MCF 10A (cell line): ENCODE measurements at regions not wholly inside any gene's neighbourhood (a gene's known extent, or its start where the extent isn't known, plus 50 kb on each side); places are given as distances from the start of the nearest gene placed in this dataset.

Experiments
- BruUV-seq: library from RNA; stranded (reverse); fragments of 400-500 nt; replicated peaks from 2 replicates; lab custom pipeline; 2021; lab: Mats Ljungman, UMichigan
- CTCF ChIA-PET: fragments of 300-600 bp; sonication (Branson Sonifier 250); formaldehyde crosslinking; extraction: SDS; loops from one replicate; lab custom pipeline; 2021; ENCODE audit warnings: antibody characterized with exemption, inconsistent platforms; lab: Yijun Ruan, JAX
- POLR2A ChIA-PET: fragments of 300-600, 350-650 bp; sonication (Branson Sonifier 250); formaldehyde crosslinking; extraction: SDS; loops from one replicate; lab custom pipeline; 2020; ENCODE audit warnings: antibody characterized with exemption, inconsistent platforms; lab: Yijun Ruan, JAX
- DNase-seq: peaks from one replicate; pipeline ENCODE4 v3.0.0-alpha.2; 2018; ENCODE audit not compliant: unreplicated experiment
- H3K27ac Mint-ChIP-seq: one replicate; pipeline ENCODE4 v1.8.0; 2022; ENCODE audit warnings: mild to moderate bottlenecking, low read depth, mixed read lengths; ENCODE audit not compliant: unreplicated experiment
- H3K27me3 Mint-ChIP-seq: one replicate; pipeline ENCODE4 v1.8.0; 2022; ENCODE audit warnings: mixed read lengths; ENCODE audit not compliant: insufficient read depth, unreplicated experiment
- H3K36me3 Mint-ChIP-seq: one replicate; pipeline ENCODE4 v1.8.0; 2022; ENCODE audit warnings: mild to moderate bottlenecking, moderate library complexity, mixed read lengths; ENCODE audit not compliant: insufficient read depth, unreplicated experiment
- H3K4me1 Mint-ChIP-seq: one replicate; pipeline ENCODE4 v1.8.0; 2022; ENCODE audit warnings: mixed read lengths; ENCODE audit not compliant: insufficient read depth, unreplicated experiment
- H3K4me3 Mint-ChIP-seq: one replicate; pipeline ENCODE4 v1.8.0; 2022; ENCODE audit warnings: mild to moderate bottlenecking, moderate library complexity, mixed read lengths; ENCODE audit not compliant: unreplicated experiment
- H3K9me3 Mint-ChIP-seq: one replicate; pipeline ENCODE4 v1.8.0; 2022; ENCODE audit warnings: mixed read lengths; ENCODE audit not compliant: unreplicated experiment
- CTCF ChIP-seq: fragments of 200-600 bp; IDR thresholded peaks from one replicate; pipeline ENCODE4 v1.8.0; 2022; ENCODE audit warnings: antibody characterized with exemption, mild to moderate bottlenecking; ENCODE audit not compliant: unreplicated experiment
- intact Hi-C: fragments of 100-400 bp; cut with micrococcal nuclease; formaldehyde crosslinking; loops from 2 replicates; pipeline ENCODE4 v1.14.1; 2022

GRCh38 chr1:117289316-117289870, 77.9 kb upstream of the MAN1A2 start:
- Mint-ChIP-seq H3K27ac (no peak overlapping the region), H3K36me3 (no peaks in the 10 kb centered on the region), H3K27me3 (no peaks in the 10 kb centered on the region), H3K9me3 (no peaks in the 10 kb centered on the region), H3K4me1 (peaks cover 4% of the 10 kb centered on the region), H3K4me3 (no peak overlapping the region)
- POLR2A ChIA-PET = interaction anchor here (0.9 to 2.3 kb wide), 4 partner anchors 21 to 379 kb away, joined by 3 to 13 read pairs (median 3); partner anchors contain the start of genes MAN1A2 and TTF2
- CTCF ChIA-PET = interaction anchor here (0.5 to 1.6 kb wide), 7 partner anchors 20 to 222 kb away, joined by 3 to 10 read pairs (median 4); no protein-coding TSS in a partner anchor
- intact Hi-C loops = no loop called here
- no peak for DNase-seq
- no peak for TF ChIP-seq CTCF
- BruUV-seq = no TSS peak

GRCh38 chr1:117286562-117286961, 75.8 kb upstream of the VTCN1 start:
- intact Hi-C loops = no loop called here
- POLR2A ChIA-PET = interaction anchor here (3.0 kb wide), 1 partner anchor 209 kb away, joined by 6 read pairs; no protein-coding TSS in a partner anchor
- no TSS peak for BruUV-seq
- H3K27ac Mint-ChIP-seq = no peak overlapping the region
- DNase-seq = no peak
- TF ChIP-seq CTCF = no peak
- H3K4me3 Mint-ChIP-seq = no peak overlapping the region
- H3K36me3 Mint-ChIP-seq = no peaks in the 10 kb centered on the region
- CTCF ChIA-PET = interaction anchor here (0.6 to 4.9 kb wide), 12 partner anchors 13 to 467 kb away, joined by 3 to 110 read pairs (median 3); no protein-coding TSS in a partner anchor
- peaks cover 4% of the 10 kb centered on the region for H3K4me1 Mint-ChIP-seq
- no peaks in the 10 kb centered on the region for H3K27me3 Mint-ChIP-seq
- H3K9me3 Mint-ChIP-seq = no peaks in the 10 kb centered on the region

GRCh38 chr1:117286145-117286544, 75.4 kb upstream of the VTCN1 start:
- no TSS peak for BruUV-seq
- H3K27ac Mint-ChIP-seq = no peak overlapping the region
- H3K27me3 Mint-ChIP-seq = no peaks in the 10 kb centered on the region
- ChIA-PET POLR2A (interaction anchor here (3.0 kb wide), 1 partner anchor 209 kb away, joined by 6 read pairs; no protein-coding TSS in a partner anchor), CTCF (interaction anchor here (0.7 to 4.9 kb wide), 12 partner anchors 13 to 609 kb away, joined by 3 to 110 read pairs (median 4); partner anchors contain the start of gene TTF2)
- DNase-seq = no peak
- TF ChIP-seq CTCF = no peak
- intact Hi-C loops = no loop called here
- peaks cover 4% of the 10 kb centered on the region for H3K4me1 Mint-ChIP-seq
- no peaks in the 10 kb centered on the region for H3K36me3 Mint-ChIP-seq
- no peak overlapping the region for H3K4me3 Mint-ChIP-seq
- no peaks in the 10 kb centered on the region for H3K9me3 Mint-ChIP-seq

GRCh38 chr1:117284399-117285215, 73.9 kb upstream of the VTCN1 start:
- Mint-ChIP-seq H3K27me3 (no peaks in the 10 kb centered on the region), H3K4me3 (no peak overlapping the region), H3K27ac (no peak overlapping the region), H3K4me1 (no peaks in the 10 kb centered on the region), H3K36me3 (no peaks in the 10 kb centered on the region), H3K9me3 (no peaks in the 10 kb centered on the region)
- no TSS peak for BruUV-seq
- ChIA-PET CTCF (interaction anchor here (0.6 to 4.9 kb wide), 50 partner anchors 8 to 716 kb away, joined by 3 to 110 read pairs (median 4); partner anchors contain the start of gene TTF2), POLR2A (interaction anchor here (0.9 to 3.0 kb wide), 6 partner anchors 158 to 217 kb away, joined by 3 to 6 read pairs (median 3); no protein-coding TSS in a partner anchor)
- intact Hi-C loops = loop anchor here (1.0 to 5.0 kb wide), 4 partner anchors 137 to 216 kb away; no protein-coding TSS in a partner anchor
- DNase-seq = peak; percentile 73
- TF ChIP-seq CTCF = peak; percentile 71
